Activated B cell treated with CpG ODN at 0.5 μM for 24 hours (primary cell): ENCODE measurements at regions not wholly inside any gene's neighbourhood (a gene's known extent, or its start where the extent isn't known, plus 50 kb on each side); places are given as distances from the start of the nearest gene placed in this dataset.

Source experiments
- ATAC-seq: fragments of 200-7000 bp; cut with Tn5 transposase; one replicate; pipeline ENCODE4 v1.10.0; 2021; ENCODE audit warnings: low read depth, mild to moderate bottlenecking, moderate library complexity
- CTCF ChIA-PET: fragments of 350-600 bp; sonication (Branson Sonifier 250); formaldehyde crosslinking; loops from one replicate; lab custom pipeline; 2021; ENCODE audit warnings: antibody characterized with exemption; lab: Charles Lee
- POLR2A ChIA-PET: fragments of 350-600 bp; sonication (Branson Sonifier 250); formaldehyde crosslinking; loops from one replicate; lab custom pipeline; 2021; ENCODE audit warnings: antibody characterized with exemption; lab: Charles Lee
- DNase-seq: peaks from one replicate; pipeline ENCODE4 v3.0.0; 2022
- H3K27ac Mint-ChIP-seq: one replicate; pipeline ENCODE4 v1.8.0; 2020; ENCODE audit warnings: mixed read lengths
- H3K27me3 Mint-ChIP-seq: one replicate; pipeline ENCODE4 v1.8.0; 2021; ENCODE audit warnings: mixed read lengths
- H3K36me3 Mint-ChIP-seq: one replicate; pipeline ENCODE4 v1.8.0; 2021; ENCODE audit warnings: low read depth, mixed read lengths
- H3K4me1 Mint-ChIP-seq: one replicate; pipeline ENCODE4 v1.8.0; 2021; ENCODE audit warnings: mixed read lengths
- H3K4me3 Mint-ChIP-seq: one replicate; pipeline ENCODE4 v1.8.0; 2020; ENCODE audit warnings: mild to moderate bottlenecking, mixed read lengths
- H3K9me3 Mint-ChIP-seq: one replicate; pipeline ENCODE4 v1.8.0; 2020; ENCODE audit warnings: mixed read lengths
- CTCF ChIP-seq: fragments of 200-600 bp; IDR thresholded peaks from one replicate; pipeline ENCODE4 v1.8.0; 2022; ENCODE audit warnings: antibody characterized with exemption, mild to moderate bottlenecking
- intact Hi-C: fragments of 100-400 bp; cut with micrococcal nuclease; formaldehyde crosslinking; loops from one replicate; pipeline ENCODE4 v1.15.1; 2024

GRCh38 chr12:42945927-42946326, 356.4 kb upstream of the PRICKLE1 start:
- no peak for TF ChIP-seq CTCF
- H3K36me3 Mint-ChIP-seq = no peaks in the 10 kb centered on the region
- H3K4me1 Mint-ChIP-seq = no peaks in the 10 kb centered on the region
- ATAC-seq = no peak
- DNase-seq = no peak
- no peaks in the 10 kb centered on the region for H3K27me3 Mint-ChIP-seq
- no peak overlapping the region for H3K27ac Mint-ChIP-seq
- ChIA-PET CTCF (no interaction called here), POLR2A (no interaction called here)
- intact Hi-C loops = no loop called here
- no peak overlapping the region for H3K4me3 Mint-ChIP-seq
- peaks cover 19% of the 10 kb centered on the region for H3K9me3 Mint-ChIP-seq

DNA sequence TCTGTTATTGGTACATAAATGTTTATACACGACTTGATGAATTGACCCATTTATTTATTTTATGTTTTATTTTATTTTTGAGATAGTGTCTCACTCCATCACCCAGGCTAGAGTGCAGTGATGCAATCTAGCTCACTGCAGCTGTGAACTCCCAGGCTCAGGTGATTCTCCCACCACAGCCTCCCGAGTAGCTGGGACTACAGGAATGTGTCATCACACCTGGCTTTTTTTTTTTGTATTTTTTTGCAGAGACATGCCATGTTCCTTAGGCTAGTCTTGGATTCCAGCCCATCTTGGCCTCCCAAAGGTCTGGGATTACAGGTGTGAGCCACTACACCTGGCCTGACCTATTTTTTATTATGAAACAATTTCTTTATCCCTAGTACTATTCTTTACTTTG, 355.0 kb upstream of the PRICKLE1 start:
- Mint-ChIP-seq H3K9me3 (peaks cover 25% of the 10 kb centered on the region), H3K27me3 (no peaks in the 10 kb centered on the region), H3K4me3 (no peak overlapping the region), H3K36me3 (no peaks in the 10 kb centered on the region), H3K27ac (no peak overlapping the region), H3K4me1 (no peaks in the 10 kb centered on the region)
- DNase-seq = no peak
- ChIA-PET CTCF (no interaction called here), POLR2A (no interaction called here)
- intact Hi-C loops = no loop called here
- TF ChIP-seq CTCF = no peak
- no peak for ATAC-seq

DNA sequence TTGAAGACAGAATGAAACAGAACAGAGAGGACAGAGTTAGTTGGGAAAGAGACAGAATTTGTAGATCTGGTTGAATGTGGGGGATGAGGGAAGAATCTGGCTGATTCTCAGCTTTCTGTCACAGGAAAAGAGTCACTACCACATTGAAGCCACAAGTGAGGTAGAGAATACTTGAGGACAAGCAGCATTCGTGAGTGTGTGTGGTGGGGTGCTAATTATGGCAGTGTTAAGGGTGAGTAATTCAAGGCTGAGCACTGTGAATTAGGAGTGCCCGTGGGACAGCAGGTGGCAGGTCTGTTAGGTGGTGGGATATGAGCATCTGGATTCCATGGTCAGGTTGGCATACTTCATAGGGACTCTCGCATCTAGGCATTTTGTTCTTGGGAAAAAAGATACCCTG, 347.4 kb upstream of the PRICKLE1 start:
- Mint-ChIP-seq H3K27ac (no peak overlapping the region), H3K4me1 (no peaks in the 10 kb centered on the region), H3K9me3 (peaks cover 13% of the 10 kb centered on the region), H3K27me3 (no peaks in the 10 kb centered on the region), H3K4me3 (no peak overlapping the region), H3K36me3 (no peaks in the 10 kb centered on the region)
- ChIA-PET POLR2A (no interaction called here), CTCF (no interaction called here)
- intact Hi-C loops = no loop called here
- ATAC-seq (no peak), DNase-seq (no peak)
- no peak for TF ChIP-seq CTCF

DNA sequence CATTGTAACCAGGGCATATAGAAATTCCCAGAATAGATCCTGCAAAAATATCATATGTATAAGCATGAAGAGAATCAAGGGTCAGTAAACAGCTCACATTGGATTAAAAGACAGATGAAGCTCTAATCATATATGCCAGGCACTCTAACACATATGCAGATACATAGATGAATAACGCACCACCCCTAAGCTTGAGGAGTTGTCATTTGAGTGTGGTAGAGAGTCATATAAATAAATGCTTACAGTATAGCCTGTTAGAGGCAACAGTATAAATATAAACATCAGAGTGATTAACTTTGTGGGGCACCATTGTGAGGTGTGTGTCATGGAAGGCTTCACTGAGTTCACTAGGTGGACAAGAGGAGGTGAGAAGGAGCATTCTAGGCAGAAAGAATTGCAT, 346.7 kb upstream of the PRICKLE1 start:
- intact Hi-C loops = no loop called here

DNA sequence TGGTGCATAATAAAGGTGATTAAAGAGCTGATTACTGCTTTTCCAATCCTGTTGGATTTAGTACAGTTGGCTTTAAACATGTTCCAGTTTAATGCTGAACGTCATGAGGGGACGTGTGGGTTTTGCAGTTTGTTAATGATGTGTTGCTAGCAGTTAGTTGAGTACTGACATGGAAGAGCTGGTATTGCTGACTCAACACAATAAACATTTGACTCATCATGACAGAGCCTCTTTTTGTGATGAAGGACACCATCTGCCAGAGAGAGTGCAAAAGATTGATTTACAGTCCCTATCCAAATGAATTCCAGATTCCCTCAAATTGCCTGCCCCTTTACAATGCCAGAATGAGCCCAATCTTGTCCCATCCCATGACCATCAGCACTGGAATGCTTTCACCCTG, 346.2 kb upstream of the PRICKLE1 start:
- H3K4me3 Mint-ChIP-seq = no peak overlapping the region
- H3K9me3 Mint-ChIP-seq = peaks cover 8% of the 10 kb centered on the region
- intact Hi-C loops = no loop called here
- no peaks in the 10 kb centered on the region for H3K27me3 Mint-ChIP-seq
- no peak for TF ChIP-seq CTCF
- DNase-seq = no peak
- H3K27ac Mint-ChIP-seq = no peak overlapping the region
- CTCF ChIA-PET = no interaction called here
- no peak for ATAC-seq
- POLR2A ChIA-PET = no interaction called here
- no peaks in the 10 kb centered on the region for H3K36me3 Mint-ChIP-seq
- no peaks in the 10 kb centered on the region for H3K4me1 Mint-ChIP-seq

More for the DNA sequence above, 346.7 kb upstream of the PRICKLE1 start:
- Mint-ChIP-seq H3K27me3 (no peaks in the 10 kb centered on the region), H3K27ac (no peak overlapping the region), H3K9me3 (peaks cover 8% of the 10 kb centered on the region), H3K4me1 (no peaks in the 10 kb centered on the region), H3K36me3 (no peaks in the 10 kb centered on the region), H3K4me3 (no peak overlapping the region)
- DNase-seq (no peak), ATAC-seq (no peak)
- no peak for TF ChIP-seq CTCF
- POLR2A ChIA-PET = no interaction called here
- CTCF ChIA-PET = no interaction called here
